ENCODE measurements at regions not wholly inside any gene's neighbourhood (a gene's known extent, or its start where the extent isn't known, plus 50 kb on each side); places are given as distances from the start of the nearest gene placed in this dataset.

DNA sequence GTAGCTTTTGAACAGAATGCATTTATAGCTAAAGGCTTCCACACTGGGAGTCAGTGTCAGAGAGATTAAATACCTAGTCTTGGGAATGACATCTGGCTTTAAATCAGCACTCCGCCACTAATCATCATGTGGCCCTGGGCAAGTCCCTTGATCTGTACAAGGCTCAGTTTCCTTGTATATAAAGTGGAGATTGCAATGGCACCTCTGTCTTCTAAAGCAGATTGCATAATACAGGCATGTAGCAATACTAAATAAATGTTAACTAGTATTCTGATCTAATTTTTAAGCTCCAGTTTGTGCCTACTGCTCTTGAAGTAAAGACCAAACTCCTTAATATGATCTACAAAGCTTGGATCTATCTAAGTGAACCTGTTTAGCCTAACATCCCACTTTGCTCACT, 249.4 kb downstream of the PLPP3 start:
- no peak overlapping the region for H3K27ac ChIP-seq
- no peaks in the 10 kb centered on the region for H3K27me3 ChIP-seq (replicated peaks; ENCODE audit: insufficient read depth)
- no peak overlapping the region for H3K4me3 ChIP-seq
- H3K9me3 ChIP-seq, result no peaks in the 10 kb centered on the region
- H3K36me3 ChIP-seq, result no peaks in the 10 kb centered on the region
- DNase-seq (ENCODE audit: low spot score), result no peak
- intact Hi-C loops (cut with DNase I), result no loop called here
- 80% methylated on average over 1 of the region's 1 CpG for WGBS
- H3K4me1 ChIP-seq (replicated peaks), result no peaks in the 10 kb centered on the region
- TF ChIP-seq, protein P1, sequence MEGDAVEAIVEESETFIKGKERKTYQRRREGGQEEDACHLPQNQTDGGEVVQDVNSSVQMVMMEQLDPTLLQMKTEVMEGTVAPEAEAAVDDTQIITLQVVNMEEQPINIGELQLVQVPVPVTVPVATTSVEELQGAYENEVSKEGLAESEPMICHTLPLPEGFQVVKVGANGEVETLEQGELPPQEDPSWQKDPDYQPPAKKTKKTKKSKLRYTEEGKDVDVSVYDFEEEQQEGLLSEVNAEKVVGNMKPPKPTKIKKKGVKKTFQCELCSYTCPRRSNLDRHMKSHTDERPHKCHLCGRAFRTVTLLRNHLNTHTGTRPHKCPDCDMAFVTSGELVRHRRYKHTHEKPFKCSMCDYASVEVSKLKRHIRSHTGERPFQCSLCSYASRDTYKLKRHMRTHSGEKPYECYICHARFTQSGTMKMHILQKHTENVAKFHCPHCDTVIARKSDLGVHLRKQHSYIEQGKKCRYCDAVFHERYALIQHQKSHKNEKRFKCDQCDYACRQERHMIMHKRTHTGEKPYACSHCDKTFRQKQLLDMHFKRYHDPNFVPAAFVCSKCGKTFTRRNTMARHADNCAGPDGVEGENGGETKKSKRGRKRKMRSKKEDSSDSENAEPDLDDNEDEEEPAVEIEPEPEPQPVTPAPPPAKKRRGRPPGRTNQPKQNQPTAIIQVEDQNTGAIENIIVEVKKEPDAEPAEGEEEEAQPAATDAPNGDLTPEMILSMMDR (IDR thresholded peaks at IDR 0.05), result no peak
- TF ChIP-seq POLR2AphosphoS5 (IDR thresholded peaks at IDR 0.05), result no peak
- no peak for TF ChIP-seq POLR2A (IDR thresholded peaks at IDR 0.05)

DNA sequence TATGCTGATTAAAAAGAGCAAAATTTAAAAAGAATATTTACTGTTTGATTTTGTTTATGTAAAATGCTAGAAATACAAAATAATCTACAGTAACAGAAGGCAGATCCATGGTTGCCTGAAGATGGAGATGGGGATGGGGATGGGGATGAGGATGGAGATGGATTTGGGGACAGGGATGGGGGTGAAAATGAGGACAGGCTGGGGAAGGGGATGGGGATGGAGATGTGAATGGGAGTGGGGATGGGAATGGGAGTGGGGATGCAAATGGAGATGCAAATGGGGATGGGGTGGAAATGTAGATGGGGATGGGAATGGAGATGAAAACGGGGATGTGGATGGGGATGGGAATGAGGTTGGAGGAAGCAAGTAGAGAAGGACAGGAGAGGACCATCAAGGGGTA, 252.2 kb downstream of the PLPP3 start:
- Histone ChIP-seq H3K9me3 (no peaks in the 10 kb centered on the region), H3K27ac (no peak overlapping the region), H3K36me3 (no peaks in the 10 kb centered on the region), H3K4me3 (no peak overlapping the region), H3K27me3 (replicated peaks; ENCODE audit: insufficient read depth) (no peaks in the 10 kb centered on the region), H3K4me1 (replicated peaks) (no peaks in the 10 kb centered on the region)
- TF ChIP-seq POLR2AphosphoS5 (IDR thresholded peaks at IDR 0.05), result no peak
- no peak for TF ChIP-seq POLR2A (IDR thresholded peaks at IDR 0.05)
- TF ChIP-seq, protein P1 (IDR thresholded peaks at IDR 0.05), result no peak
- no peak for DNase-seq (ENCODE audit: low spot score)
- WGBS, result 100% methylated on average over 1 of the region's 1 CpG
- intact Hi-C loops (cut with DNase I), result no loop called here

DNA sequence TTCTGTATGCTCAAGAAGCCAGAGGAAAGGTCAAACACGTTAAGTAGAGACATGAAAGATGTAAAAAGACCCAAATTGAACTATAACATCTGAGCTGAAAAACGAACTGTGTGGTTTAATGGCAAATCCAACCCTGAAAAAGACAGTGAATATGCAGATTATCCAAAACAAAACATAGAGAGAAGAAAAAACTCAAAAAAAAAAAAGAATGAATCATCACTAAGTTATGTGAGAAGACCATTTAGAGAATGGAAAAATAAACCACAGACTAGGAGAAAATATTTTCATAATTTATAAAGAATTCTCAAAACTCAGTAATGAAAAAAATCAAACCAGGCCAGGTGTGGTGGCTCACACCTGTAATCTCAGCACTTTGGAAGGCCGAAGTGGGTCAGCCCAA, 253.3 kb downstream of the PLPP3 start:
- intact Hi-C loops (cut with DNase I), result no loop called here
- Histone ChIP-seq H3K27ac (no peak overlapping the region), H3K4me3 (no peak overlapping the region), H3K9me3 (no peaks in the 10 kb centered on the region), H3K4me1 (replicated peaks) (no peaks in the 10 kb centered on the region), H3K27me3 (replicated peaks; ENCODE audit: insufficient read depth) (no peaks in the 10 kb centered on the region), H3K36me3 (no peaks in the 10 kb centered on the region)
- no peak for DNase-seq (ENCODE audit: low spot score)
- TF ChIP-seq POLR2AphosphoS5 (IDR thresholded peaks at IDR 0.05) (no peak), POLR2A (IDR thresholded peaks at IDR 0.05) (no peak)
- TF ChIP-seq, protein P1 (IDR thresholded peaks at IDR 0.05), result no peak
- 62% methylated on average over 3 of the region's 3 CpGs for WGBS

DNA sequence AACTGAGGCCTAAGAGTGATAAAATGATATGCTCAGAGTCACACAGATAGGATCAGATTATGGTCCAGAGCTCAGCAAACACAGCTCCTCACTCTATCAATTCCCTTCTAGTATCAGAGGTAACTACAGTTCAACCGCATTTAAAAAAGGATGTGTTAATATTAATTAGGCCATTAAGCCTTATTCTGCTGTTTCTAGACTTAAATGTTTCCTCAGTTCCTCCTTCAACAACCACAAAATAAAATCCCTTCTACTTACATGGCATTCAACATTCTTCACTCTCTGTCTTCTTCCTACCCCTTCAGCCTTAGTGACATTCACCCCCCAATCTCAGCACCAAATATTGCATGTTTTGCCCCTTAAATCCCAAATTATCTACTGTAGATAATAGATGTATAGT, 254.9 kb downstream of the PLPP3 start:
- Histone ChIP-seq H3K9me3 (no peaks in the 10 kb centered on the region), H3K27ac (no peak overlapping the region), H3K4me3 (no peak overlapping the region), H3K4me1 (replicated peaks) (no peaks in the 10 kb centered on the region), H3K27me3 (replicated peaks; ENCODE audit: insufficient read depth) (no peaks in the 10 kb centered on the region), H3K36me3 (no peaks in the 10 kb centered on the region)
- intact Hi-C loops (cut with DNase I), result no loop called here
- WGBS, result 97% methylated on average over 1 of the region's 1 CpG
- DNase-seq (ENCODE audit: low spot score), result no peak
- TF ChIP-seq, protein P1 (IDR thresholded peaks at IDR 0.05), result no peak
- TF ChIP-seq POLR2AphosphoS5 (IDR thresholded peaks at IDR 0.05), result no peak
- TF ChIP-seq POLR2A (IDR thresholded peaks at IDR 0.05), result no peak

DNA sequence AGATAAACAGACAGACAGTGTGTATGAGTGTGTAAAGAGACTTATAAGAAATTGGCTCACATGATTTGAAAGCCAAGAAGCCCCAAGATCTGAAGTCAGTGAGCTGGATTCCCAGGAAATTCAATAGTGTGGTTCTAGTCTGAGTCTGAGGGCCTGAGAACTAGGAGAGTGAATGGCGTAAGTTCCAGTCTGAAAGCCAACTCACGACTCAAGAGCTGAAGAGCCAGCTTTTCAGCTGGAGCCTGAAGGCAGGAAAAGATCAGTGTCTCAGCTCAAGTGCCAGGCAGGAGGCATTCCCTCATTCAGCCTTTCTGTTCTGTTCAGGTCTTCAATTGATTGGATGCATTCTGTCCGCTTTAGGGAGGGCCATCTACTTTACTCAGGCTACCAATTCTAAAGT, 257.2 kb downstream of the PLPP3 start:
- WGBS, result 69% methylated on average over 3 of the region's 3 CpGs
- no peak overlapping the region for H3K4me3 ChIP-seq
- H3K4me1 ChIP-seq (replicated peaks), result no peaks in the 10 kb centered on the region
- no peak for DNase-seq (ENCODE audit: low spot score)
- TF ChIP-seq POLR2AphosphoS5 (IDR thresholded peaks at IDR 0.05) (no peak), POLR2A (IDR thresholded peaks at IDR 0.05) (no peak)
- TF ChIP-seq, protein P1 (IDR thresholded peaks at IDR 0.05), result no peak
- H3K27me3 ChIP-seq (replicated peaks; ENCODE audit: insufficient read depth), result no peaks in the 10 kb centered on the region
- no peaks in the 10 kb centered on the region for H3K36me3 ChIP-seq
- intact Hi-C loops (cut with DNase I), result no loop called here
- no peak overlapping the region for H3K27ac ChIP-seq
- H3K9me3 ChIP-seq, result no peaks in the 10 kb centered on the region

Measured in prostate gland (tissue), 2 donors.